DND-41 (cell line): ENCODE measurements at regions not wholly inside any gene's neighbourhood (a gene's known extent, or its start where the extent isn't known, plus 50 kb on each side); places are given as distances from the start of the nearest gene placed in this dataset.

Experiments used
- EZH2 ChIP-seq: IDR thresholded peaks from 3 replicates; pipeline ENCODE4 v1.6.1; 2012; ENCODE audit warnings: borderline replicate concordance, low read depth, mild to moderate bottlenecking, moderate library complexity, low read length, inconsistent platforms; ENCODE audit not compliant: severe bottlenecking
- TF ChIP-seq, protein P1 (sequence below): IDR thresholded peaks from 2 replicates; pipeline ENCODE4 v1.5.1; 2012; ENCODE audit warnings: borderline replicate concordance, low read length, moderate library complexity, mild to moderate bottlenecking; ENCODE audit not compliant: poor library complexity, severe bottlenecking; ENCODE audit errors: extremely low read depth

DNA sequence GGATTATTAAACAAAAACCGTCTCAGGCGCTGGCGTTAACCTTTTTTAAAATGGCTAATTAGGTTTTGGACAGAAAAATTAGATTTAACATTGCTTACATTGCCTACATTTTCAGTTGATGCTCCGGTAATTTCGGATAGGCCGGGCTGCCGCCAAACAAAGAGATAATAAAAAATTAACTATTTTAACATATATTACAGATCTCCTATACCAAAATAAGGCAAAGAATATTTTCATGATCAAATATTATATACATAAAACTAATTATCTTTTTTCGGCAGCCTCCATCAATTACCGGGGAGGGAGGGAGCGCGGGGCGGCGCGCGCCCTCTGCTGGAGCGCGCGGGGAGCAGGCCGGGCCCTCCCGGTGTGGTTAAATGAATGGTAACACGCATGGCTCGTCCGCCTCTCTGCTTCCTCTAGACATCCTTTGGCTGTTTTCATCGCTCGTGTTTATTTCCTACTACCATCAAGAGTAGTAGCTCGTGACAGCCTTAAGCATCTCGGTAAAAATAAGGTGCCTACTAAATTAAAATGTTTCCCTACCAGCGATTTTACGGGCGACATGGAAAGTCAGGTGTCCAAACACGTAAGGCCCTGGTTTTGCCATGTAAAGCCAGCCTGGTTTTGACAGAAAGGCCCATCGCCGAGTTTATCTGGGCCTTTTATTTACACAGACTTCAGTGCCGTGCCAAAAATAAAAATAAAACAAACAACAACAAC, 52.4 kb upstream of the TMEM33 start:
- TF ChIP-seq EZH2, result no peak
- TF ChIP-seq, protein P1, sequence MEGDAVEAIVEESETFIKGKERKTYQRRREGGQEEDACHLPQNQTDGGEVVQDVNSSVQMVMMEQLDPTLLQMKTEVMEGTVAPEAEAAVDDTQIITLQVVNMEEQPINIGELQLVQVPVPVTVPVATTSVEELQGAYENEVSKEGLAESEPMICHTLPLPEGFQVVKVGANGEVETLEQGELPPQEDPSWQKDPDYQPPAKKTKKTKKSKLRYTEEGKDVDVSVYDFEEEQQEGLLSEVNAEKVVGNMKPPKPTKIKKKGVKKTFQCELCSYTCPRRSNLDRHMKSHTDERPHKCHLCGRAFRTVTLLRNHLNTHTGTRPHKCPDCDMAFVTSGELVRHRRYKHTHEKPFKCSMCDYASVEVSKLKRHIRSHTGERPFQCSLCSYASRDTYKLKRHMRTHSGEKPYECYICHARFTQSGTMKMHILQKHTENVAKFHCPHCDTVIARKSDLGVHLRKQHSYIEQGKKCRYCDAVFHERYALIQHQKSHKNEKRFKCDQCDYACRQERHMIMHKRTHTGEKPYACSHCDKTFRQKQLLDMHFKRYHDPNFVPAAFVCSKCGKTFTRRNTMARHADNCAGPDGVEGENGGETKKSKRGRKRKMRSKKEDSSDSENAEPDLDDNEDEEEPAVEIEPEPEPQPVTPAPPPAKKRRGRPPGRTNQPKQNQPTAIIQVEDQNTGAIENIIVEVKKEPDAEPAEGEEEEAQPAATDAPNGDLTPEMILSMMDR, result peak; percentile 21
